HG03432 (cell line): ENCODE measurements at regions not wholly inside any gene's neighbourhood (a gene's known extent, or its start where the extent isn't known, plus 50 kb on each side); places are given as distances from the start of the nearest gene placed in this dataset.
A peak's percentile ranks its signal among the peaks of the same experiment; 100 is the strongest.

Experiments
- ATAC-seq: cut with Tn5 transposase; IDR thresholded peaks from one replicate; pipeline ENCODE4 v1.9.1; 2021; ENCODE audit warnings: mild to moderate bottlenecking, moderate library complexity; ENCODE audit not compliant: unreplicated experiment

DNA sequence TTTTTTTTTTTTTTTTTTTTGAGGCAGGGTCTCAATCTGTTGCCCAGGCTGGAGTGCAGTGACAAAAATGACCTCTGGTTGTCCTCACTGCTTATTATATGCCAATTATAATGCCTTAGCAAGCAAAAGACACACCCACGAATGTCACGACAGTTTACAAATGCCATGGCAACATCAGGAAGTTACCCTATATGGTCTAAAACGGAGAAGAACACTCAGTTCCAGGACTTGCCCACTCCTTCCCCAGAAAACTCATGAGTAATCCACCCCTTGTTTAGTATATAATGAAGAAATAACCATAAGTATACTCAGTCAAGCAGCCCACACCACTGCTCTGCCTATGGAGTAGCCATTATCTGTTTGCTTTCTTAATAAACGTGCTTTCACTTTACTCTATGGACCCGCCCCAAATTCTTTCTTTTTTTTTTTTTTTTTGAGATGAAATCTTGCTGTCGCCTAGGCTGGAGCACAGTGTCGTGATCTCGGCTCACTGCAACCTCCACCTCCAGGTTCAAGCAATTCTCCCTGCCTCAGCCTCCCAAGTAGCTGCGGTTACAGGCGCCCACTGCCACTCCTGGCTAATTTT lies 106.2 kb downstream of the SMIM20 start:
- ATAC-seq: no peak

DNA sequence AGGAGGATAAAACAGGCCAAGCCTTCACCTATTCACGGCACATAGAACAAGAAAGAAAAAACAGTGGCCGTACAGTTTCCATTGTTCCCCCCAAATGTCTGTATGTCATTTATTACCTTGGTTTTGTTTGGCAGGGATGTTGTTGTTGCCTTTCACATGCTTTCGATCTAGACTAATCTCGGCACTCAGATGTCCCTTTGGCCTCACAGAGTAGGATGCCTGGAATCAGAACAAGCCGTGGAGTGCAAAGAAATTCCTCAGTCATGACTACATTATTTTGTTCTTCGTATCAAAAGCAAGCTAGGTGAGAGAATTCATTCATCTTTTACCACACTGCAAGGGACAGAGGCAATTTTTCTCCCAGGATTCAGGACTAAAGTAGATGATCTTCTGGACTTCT lies 106.9 kb downstream of the SMIM20 start:
- ATAC-seq: no peak

DNA sequence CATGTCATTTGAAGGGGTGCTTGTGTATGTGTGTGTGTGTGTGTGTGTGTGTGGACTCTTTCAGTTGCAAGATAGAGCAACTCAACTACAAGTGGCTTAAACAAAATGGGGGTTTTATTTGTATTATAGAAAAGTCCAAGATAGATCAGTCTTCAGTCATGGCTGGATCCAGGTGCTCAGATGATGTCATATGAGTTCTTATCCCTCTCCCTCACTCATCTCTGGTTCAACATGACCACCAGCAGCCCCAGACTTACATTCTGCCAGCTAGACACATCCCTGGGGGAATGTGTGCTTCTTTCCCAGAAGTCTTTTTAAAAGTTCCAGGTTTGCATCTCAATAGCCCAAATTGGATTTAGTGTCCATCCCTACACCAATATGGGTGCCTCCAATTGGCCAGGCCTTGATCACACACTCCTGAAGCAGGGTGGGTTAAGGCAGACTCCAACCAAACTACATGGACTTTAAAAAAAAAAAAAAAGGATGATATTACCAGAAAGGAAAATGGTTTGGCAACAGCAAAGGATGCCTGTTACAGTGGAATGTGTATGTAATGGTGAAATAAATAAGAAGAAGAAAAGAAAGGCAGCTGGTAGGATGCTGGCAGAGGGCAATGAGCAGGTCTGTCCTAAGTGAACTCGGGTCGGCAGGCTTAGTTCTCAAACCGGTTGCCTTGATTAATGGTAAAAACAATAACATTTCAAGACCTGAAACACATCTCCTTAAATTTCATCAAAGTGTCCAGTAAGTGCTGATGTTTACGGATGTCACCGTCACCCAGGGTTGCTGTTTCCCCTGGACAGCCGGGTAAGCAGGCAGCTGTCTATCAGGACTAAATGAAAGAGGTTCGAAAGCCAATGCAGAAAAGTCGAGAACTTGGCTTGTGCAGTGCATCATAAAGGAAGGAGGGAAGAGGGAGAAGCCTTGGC lies 107.7 kb downstream of the SMIM20 start:
- ATAC-seq: no peak

GRCh38 chr4:26022346-26023202 lies 108.6 kb downstream of the SMIM20 start:
- no peak for ATAC-seq

- no peak for ATAC-seq
Measured at GRCh38 chr4:26023203-26023972, 109.4 kb downstream of the SMIM20 start.

DNA sequence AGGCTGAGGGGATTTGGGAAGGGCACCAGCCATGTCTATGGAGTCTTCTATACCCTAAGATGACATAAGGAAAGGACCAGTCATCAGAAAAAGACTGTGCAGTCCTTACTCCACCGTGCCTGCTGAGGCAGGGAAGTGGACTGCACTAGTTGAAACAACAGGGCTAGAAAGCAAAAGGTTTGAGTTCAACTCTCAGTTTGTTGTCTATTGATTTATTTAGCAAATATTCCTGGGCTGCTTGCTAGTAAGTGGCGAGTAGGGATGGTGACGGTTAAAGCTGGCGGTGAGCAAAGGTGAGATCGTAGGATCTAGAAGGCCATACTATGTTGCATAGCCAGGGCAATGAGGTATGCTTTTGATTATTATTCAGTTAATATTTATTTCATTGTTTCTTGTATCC lies 110.1 kb downstream of the SMIM20 start:
- no peak for ATAC-seq

DNA sequence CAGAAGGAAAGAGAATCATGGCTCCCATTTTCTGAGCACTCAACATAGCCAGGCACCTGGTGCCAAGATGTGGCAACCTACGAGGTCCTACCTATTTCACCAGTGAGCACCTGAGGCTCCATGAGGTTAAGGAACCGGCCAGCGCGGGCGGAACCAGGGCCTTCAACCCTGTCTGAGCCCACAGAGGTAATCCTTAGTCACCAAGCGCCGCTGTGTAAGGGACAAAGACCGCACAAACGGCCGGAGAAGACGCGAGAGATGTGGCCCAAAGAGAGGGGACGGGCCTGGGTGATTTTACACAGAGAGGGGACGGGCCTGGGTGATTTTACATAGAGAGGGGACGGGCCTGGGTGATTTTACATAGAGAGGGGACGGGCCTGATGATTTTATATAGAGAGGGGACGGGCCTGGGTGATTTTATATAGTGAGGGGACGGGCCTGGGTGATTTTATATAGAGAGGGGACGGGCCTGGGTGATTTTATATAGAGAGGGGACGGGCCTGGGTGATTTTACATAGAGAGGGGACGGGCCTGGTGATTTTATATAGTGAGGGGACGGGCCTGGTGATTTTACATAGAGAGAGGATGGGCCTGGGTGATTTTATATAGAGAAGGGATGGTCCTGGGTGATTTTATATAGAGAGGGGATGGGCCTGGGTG lies 114.2 kb downstream of the SMIM20 start:
- no peak for ATAC-seq

GRCh38 chr4:26028793-26029567 lies 115.0 kb downstream of the SMIM20 start:
- ATAC-seq: peak; percentile 95

DNA sequence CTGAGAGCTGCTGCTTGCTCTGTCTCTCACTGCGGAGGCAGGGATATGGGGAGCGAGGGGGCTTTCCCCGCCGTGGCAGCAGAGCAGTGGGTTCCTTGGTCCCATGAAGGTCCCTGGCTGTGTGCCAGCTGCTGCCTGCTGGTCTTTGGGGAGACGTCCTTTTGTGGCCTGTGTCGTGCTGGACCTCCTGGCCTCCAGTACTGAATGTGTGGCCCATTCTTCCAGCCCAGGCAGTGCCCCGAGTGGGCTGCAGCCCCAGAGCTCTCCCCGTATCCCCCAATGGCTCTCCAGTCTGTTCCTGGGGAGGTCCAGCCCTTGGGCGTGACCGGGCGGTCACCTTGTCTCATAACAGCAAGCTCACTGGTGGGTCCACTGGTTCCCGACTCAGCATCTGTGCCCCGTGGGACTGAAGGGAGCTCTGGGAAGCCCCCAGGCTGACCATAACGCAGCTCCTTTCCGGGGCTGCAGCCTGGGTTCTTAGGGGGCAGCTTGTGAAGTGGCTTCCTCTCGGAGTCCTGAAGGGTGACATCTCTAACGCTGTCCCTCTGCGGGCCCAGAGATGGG lies 115.6 kb downstream of the SMIM20 start:
- ATAC-seq: no peak

DNA sequence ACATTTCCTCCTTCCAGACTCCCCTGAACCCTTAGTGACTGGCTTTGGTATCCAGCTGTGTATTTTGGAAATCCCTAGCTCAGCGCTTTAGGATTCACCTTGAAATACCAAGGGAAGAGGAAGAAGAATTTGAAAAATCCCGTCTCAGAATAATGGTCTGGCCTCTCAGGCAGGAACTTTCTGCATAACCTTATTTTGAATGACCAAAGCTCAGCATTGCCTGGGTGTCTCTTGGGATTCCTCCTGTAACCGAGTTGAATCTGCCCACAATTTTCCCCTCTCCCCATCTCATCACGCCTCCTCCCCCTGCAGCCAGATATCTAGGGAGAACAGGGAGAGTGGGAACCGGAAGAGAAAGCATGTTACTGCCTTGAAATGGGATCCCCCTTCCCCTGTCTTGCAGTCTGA lies 116.2 kb downstream of the SMIM20 start:
- ATAC-seq: no peak

DNA sequence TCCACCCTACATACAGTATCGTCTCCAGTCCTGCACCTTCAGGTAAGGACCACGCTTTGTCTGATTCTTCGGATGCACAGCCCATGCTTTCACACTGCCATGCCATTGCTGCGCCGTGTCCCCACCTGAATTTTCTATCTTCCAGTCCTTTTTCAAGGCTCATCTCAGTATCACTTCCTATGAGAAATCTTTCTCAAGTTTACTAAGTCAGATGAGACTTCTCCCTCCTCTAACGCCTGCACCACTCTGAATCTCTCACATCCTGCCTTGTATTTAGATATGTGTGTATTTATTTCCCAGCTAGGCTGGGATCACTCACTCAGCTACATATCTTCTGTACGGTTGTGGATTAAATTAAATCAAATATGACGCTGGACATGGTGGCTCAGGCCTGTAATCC lies 116.8 kb downstream of the SMIM20 start:
- no peak for ATAC-seq

DNA sequence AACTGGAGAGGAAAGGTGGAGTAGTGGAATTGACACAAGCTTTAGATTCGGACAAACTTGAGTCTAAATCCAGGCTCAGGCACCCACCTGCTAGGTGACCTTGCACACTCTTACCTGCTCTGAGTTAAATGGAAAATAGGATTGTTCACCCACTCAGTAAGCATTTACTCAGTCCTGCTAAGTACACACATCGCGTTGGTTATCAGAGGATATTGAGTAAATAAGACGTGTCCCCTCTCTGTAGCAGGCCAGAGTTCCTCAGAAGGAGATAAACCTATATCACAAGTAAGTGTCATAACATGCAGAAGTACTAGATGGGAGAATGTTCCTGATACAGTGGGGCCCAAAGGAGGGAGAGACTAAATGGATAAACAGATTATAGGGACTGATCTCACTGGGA lies 117.7 kb downstream of the SMIM20 start:
- no peak for ATAC-seq

- no peak for ATAC-seq
Measured at GRCh38 chr4:26032142-26032541, 118.1 kb downstream of the SMIM20 start.

DNA sequence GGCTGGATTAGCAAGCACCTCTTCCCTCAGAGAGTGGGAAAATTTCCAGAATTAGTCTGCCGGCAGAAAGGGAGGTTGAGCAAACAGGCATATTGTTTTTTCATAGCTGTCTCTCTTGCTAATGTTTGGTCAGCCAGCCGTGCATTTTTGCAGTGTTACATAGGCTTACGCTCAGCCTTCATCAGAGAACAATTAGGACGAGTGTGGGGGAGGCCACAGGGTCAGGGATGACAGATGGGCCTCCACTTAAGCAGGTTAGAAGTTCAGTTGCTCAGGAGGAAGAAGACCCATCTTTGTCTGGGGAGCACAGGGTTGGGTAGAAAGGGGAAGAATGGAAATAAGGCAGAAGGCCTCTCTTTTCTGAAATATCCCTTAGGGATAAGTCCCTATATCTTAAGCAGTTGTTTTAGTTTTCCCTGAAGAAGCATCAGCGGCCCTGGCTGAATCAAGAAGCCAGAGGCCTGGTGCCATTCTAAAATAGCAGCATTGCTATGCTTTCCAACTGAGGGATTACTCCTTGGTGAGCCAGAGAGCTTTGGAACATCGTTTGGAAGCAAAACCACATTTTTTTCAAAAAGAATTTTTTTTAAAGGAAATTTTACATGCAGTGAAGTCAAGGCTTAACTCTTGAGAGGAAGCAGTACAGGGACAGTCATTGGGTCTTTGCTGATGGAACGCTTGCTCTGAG lies 118.8 kb downstream of the SMIM20 start:
- no peak for ATAC-seq

DNA sequence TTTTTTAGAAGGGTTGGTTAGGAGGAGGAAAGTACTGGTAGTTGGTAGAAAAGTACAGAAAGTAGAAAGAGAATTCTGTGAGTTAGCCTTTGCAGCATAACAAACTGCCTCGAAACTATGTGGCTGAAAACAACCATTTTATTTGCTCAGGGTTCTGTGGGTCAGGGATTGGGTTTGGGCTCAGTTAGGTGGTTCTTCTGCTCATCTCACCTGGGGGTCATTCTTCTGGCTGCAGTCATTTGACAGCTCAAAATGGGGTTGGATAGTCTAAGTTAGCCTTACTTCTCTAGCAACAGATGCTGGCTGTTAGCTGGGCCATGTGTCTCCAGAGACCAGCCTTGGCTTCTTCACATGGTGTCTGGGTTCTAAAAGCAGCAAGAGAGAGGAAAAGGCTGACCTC lies 119.4 kb downstream of the SMIM20 start:
- ATAC-seq: no peak

GRCh38 chr4:26034849-26035248 lies 120.8 kb downstream of the SMIM20 start:
- peak; percentile 66 for ATAC-seq

DNA sequence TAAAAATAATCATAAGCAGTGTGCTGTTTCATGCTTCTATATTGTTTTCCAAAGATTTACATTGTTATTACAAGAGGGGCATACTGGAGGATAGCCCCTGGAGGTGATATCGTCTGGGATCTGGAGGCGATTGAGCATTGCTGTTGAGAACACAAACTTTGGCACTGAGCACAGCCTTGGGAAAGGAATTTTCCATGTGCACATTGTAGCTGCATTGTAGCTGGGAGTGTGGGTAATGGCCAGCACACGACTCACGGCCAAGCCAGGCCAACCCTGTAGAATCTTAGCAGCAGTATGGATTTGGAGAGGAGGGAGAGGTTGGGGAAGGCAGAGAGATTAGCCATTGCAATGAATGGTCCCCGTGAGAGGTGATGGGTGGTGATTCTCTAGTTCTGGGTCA lies 121.9 kb downstream of the SMIM20 start:
- no peak for ATAC-seq

DNA sequence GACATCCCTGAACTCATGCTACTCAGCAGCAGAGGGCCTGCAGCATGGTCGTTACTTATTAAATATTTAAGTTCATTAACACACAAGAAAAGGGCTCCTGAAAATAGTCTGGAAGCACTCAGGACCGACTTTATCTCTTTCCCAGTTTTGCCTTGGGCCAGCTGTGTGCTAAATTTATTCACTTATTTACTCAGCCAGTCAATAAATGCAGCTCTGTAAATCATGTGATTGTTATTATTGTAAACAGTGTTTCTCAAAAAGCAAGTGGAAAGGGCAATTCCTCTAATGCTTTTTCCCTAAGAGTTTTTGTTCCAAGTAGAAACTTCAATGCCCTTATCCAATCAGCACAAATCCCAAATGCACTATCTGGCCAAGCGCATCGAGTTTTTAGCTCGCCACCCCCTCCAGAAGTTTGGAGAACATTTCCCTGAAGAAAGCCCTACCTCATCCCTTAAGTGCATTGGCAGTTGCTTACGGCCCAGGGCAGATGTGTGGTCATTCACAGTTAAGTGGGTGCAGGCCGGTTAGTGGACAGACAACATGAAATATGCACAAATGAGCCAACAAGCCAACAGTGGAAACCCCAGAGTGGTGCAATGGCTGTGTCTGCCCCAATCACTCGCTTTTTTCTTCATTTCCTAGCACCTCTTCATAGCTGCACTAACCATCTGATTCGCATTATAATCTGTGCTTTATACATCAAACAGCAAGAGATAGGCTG lies 125.8 kb downstream of the SMIM20 start:
- no peak for ATAC-seq
